ENCODE measurements at regions not wholly inside any gene's neighbourhood (a gene's known extent, or its start where the extent isn't known, plus 50 kb on each side); places are given as distances from the start of the nearest gene placed in this dataset.

- no peak for ATAC-seq
- Mint-ChIP-seq H3K4me3 (no peak overlapping the region), H3K27me3 (no peaks in the 10 kb centered on the region), H3K36me3 (ENCODE audit: low read depth) (no peaks in the 10 kb centered on the region), H3K4me1 (no peaks in the 10 kb centered on the region), H3K27ac (no peak overlapping the region)
- DNase-seq: no peak
- H3K9me3 ChIP-seq (ENCODE audit: control insufficient read depth, low read length, poor library complexity, severe bottlenecking): no peaks in the 10 kb centered on the region
These were observed 318.7 kb upstream of the IRX1 start for GRCh38 chr5:3276896-3277295.

- no peaks in the 10 kb centered on the region for H3K4me1 Mint-ChIP-seq
- DNase-seq: no peak
- no peaks in the 10 kb centered on the region for H3K9me3 ChIP-seq (ENCODE audit: control insufficient read depth, low read length, poor library complexity, severe bottlenecking)
- no peaks in the 10 kb centered on the region for H3K27me3 Mint-ChIP-seq
- no peak overlapping the region for H3K4me3 Mint-ChIP-seq
- no peak overlapping the region for H3K27ac Mint-ChIP-seq
- ATAC-seq: no peak
- no peaks in the 10 kb centered on the region for H3K36me3 Mint-ChIP-seq (ENCODE audit: low read depth)
These were observed 326.1 kb upstream of the IRX1 start for GRCh38 chr5:3269395-3270169.

DNA sequence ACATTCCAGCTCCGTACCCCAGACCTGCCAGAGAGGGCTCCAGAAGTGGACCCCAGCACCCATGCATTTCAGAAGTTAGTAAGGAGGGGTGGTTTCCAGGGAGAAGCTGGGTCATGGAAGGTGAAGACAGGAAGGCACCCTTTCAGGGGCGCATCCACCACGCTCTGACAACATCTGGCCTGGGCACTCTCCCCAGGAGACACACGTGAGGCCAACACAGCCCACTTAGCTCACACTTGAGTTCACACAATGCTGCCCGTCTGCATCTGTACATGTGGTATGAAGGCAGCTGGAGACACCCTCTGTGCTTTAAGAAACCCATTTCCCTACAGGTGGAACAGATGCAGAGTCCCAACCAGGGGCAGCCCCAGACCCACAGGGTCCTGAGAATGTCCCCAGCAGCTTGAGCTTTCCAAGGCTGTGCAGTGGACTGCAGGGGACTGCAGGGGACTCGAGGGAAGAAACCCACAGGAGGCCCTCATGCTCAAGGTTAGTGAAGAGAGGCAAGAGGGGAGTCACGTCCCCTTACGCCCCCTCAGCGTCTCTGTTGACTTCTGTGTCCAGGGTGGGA, 326.8 kb upstream of the IRX1 start:
- DNase-seq (no peak), ATAC-seq (no peak)
- H3K4me3 Mint-ChIP-seq: no peak overlapping the region
- no peaks in the 10 kb centered on the region for H3K36me3 Mint-ChIP-seq (ENCODE audit: low read depth)
- H3K9me3 ChIP-seq (ENCODE audit: control insufficient read depth, low read length, poor library complexity, severe bottlenecking): no peaks in the 10 kb centered on the region
- no peaks in the 10 kb centered on the region for H3K27me3 Mint-ChIP-seq
- H3K4me1 Mint-ChIP-seq: no peaks in the 10 kb centered on the region
- no peak overlapping the region for H3K27ac Mint-ChIP-seq

- H3K9me3 ChIP-seq (ENCODE audit: control insufficient read depth, low read length, poor library complexity, severe bottlenecking): no peaks in the 10 kb centered on the region
- DNase-seq (no peak), ATAC-seq (no peak)
- Mint-ChIP-seq H3K4me3 (no peak overlapping the region), H3K36me3 (ENCODE audit: low read depth) (no peaks in the 10 kb centered on the region), H3K27ac (no peak overlapping the region), H3K27me3 (no peaks in the 10 kb centered on the region), H3K4me1 (no peaks in the 10 kb centered on the region)
These were observed 328.8 kb upstream of the IRX1 start for GRCh38 chr5:3266861-3267260.

GRCh38 chr5:3265936-3266335, 329.7 kb upstream of the IRX1 start:
- H3K4me3 Mint-ChIP-seq: no peak overlapping the region
- no peaks in the 10 kb centered on the region for H3K36me3 Mint-ChIP-seq (ENCODE audit: low read depth)
- H3K27me3 Mint-ChIP-seq: no peaks in the 10 kb centered on the region
- H3K27ac Mint-ChIP-seq: no peak overlapping the region
- no peaks in the 10 kb centered on the region for H3K4me1 Mint-ChIP-seq
- no peak for ATAC-seq
- no peak for DNase-seq
- H3K9me3 ChIP-seq (ENCODE audit: control insufficient read depth, low read length, poor library complexity, severe bottlenecking): no peaks in the 10 kb centered on the region

DNA sequence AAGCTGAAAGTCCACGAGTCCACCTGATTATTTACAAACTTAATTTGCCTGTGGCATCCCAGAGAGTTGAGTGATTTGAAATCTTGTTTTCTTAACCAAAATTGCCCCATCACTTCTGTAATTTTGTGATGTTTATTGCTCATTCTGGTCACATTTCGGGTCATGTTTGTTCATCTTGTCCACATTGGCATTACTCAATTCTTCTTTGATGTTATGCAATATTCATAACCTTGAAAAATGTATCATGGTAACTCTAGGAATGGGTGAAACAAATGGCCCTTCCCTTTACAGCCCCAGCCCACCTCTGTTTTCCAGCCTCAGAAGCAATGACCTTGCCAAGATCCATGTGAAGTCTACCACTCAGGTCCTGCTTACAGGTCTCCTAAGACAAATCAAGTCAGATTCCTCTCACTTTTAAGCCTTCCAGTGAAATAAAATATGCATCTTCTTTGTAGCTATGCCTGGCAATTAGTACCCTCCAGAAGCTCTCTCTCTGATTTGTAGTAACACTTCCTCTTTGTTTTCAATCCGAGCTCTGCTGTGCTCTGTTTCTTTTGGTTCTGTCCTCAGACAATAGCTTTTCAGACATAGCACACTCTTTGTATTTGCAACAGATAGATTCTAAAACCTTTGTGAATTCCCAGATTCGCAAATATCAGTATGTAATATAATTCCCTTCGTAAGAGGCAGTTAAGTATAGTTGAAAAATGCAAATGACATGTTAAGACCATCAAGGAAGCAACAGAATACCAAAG, 330.3 kb upstream of the IRX1 start:
- Mint-ChIP-seq H3K27me3 (no peaks in the 10 kb centered on the region), H3K4me1 (no peaks in the 10 kb centered on the region), H3K36me3 (ENCODE audit: low read depth) (no peaks in the 10 kb centered on the region), H3K27ac (no peak overlapping the region), H3K4me3 (no peak overlapping the region)
- DNase-seq (no peak), ATAC-seq (no peak)
- no peaks in the 10 kb centered on the region for H3K9me3 ChIP-seq (ENCODE audit: control insufficient read depth, low read length, poor library complexity, severe bottlenecking)

GRCh38 chr5:3262451-3262850, 333.2 kb upstream of the IRX1 start:
- no peaks in the 10 kb centered on the region for H3K9me3 ChIP-seq (ENCODE audit: control insufficient read depth, low read length, poor library complexity, severe bottlenecking)
- Mint-ChIP-seq H3K36me3 (ENCODE audit: low read depth) (no peaks in the 10 kb centered on the region), H3K4me3 (no peak overlapping the region), H3K27me3 (no peaks in the 10 kb centered on the region), H3K27ac (no peak overlapping the region), H3K4me1 (no peaks in the 10 kb centered on the region)
- DNase-seq (no peak), ATAC-seq (no peak)

DNA sequence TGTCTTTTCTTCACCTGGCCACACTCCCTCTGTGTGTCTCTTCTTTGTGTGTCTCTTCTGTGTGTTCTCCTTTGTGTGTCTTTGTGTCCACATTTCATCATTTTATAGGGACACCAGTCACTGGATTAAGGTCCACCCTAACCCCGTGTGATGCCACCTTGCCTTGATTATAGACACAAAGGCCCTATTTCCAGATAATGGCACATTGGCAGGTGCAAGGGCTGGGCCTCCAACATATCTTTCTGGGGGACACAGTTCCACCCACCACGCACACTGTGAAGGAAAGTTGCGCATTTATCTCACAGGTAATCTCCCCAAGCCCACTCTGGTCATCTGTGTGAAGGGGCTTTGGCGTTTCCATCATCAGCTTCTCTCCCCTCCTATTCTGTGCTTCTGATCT, 334.6 kb upstream of the IRX1 start:
- Mint-ChIP-seq H3K27me3 (no peaks in the 10 kb centered on the region), H3K4me1 (no peaks in the 10 kb centered on the region), H3K27ac (no peak overlapping the region), H3K4me3 (no peak overlapping the region), H3K36me3 (ENCODE audit: low read depth) (no peaks in the 10 kb centered on the region)
- ATAC-seq (no peak), DNase-seq (no peak)
- H3K9me3 ChIP-seq (ENCODE audit: control insufficient read depth, low read length, poor library complexity, severe bottlenecking): no peaks in the 10 kb centered on the region

DNA sequence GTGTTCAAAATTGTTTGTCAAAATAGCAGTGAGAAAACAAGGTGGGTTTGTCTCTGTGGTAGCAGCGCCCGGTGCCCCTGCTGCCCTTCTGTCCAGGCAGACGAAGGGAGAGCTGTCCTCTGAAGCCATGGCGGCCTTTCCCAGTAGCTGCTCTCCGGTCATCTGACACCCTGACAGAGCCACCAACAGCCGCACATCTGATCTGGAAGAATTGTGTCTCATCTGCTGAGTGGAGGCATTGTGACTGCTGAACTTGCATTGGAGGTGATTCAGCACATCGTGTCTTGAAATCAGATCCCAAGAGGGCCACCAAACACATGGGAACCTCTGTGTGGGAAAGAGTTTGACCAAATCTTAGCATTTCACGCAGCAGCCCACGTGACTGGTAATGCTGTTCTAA, 337.6 kb upstream of the IRX1 start:
- no peaks in the 10 kb centered on the region for H3K4me1 Mint-ChIP-seq
- H3K27me3 Mint-ChIP-seq: no peaks in the 10 kb centered on the region

GRCh38 chr5:3252235-3252634, 343.4 kb upstream of the IRX1 start:
- Mint-ChIP-seq H3K27me3 (no peaks in the 10 kb centered on the region), H3K4me1 (no peaks in the 10 kb centered on the region), H3K4me3 (no peak overlapping the region), H3K27ac (no peak overlapping the region), H3K36me3 (ENCODE audit: low read depth) (no peaks in the 10 kb centered on the region)
- DNase-seq (no peak), ATAC-seq (no peak)
- H3K9me3 ChIP-seq (ENCODE audit: control insufficient read depth, low read length, poor library complexity, severe bottlenecking): no peaks in the 10 kb centered on the region

More for the DNA sequence above, 337.6 kb upstream of the IRX1 start:
- Mint-ChIP-seq H3K4me3 (no peak overlapping the region), H3K27ac (no peak overlapping the region), H3K36me3 (ENCODE audit: low read depth) (no peaks in the 10 kb centered on the region)
- ATAC-seq (no peak), DNase-seq (no peak)
- no peaks in the 10 kb centered on the region for H3K9me3 ChIP-seq (ENCODE audit: control insufficient read depth, low read length, poor library complexity, severe bottlenecking)

DNA sequence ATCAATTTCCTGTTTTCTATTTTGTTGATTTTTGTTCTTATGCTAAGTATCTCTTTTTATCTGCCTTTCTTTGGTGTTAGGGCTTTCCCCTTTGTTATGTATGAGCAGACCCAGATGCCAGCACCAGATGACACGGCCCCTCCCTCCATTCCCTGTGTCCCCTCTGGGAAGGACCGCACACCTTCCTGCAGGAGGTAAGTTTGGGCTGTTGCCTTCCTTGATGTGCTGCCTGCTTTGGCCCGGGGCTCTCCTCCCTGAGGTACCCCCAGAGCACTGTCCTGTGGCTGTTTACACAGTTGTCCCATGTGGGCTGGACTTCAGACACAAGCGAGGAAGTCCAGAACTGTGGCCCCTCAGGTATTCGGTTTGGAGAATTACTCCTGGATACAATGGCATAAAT, 343.8 kb upstream of the IRX1 start:
- H3K9me3 ChIP-seq (ENCODE audit: control insufficient read depth, low read length, poor library complexity, severe bottlenecking): no peaks in the 10 kb centered on the region
- ATAC-seq (no peak), DNase-seq (no peak)
- H3K27ac Mint-ChIP-seq: no peak overlapping the region
- no peaks in the 10 kb centered on the region for H3K4me1 Mint-ChIP-seq
- no peaks in the 10 kb centered on the region for H3K27me3 Mint-ChIP-seq
- no peaks in the 10 kb centered on the region for H3K36me3 Mint-ChIP-seq (ENCODE audit: low read depth)
- H3K4me3 Mint-ChIP-seq: no peak overlapping the region

- no peak for ATAC-seq
- no peaks in the 10 kb centered on the region for H3K36me3 Mint-ChIP-seq (ENCODE audit: low read depth)
These were observed 346.2 kb upstream of the IRX1 start for GRCh38 chr5:3249401-3249800.

DNA sequence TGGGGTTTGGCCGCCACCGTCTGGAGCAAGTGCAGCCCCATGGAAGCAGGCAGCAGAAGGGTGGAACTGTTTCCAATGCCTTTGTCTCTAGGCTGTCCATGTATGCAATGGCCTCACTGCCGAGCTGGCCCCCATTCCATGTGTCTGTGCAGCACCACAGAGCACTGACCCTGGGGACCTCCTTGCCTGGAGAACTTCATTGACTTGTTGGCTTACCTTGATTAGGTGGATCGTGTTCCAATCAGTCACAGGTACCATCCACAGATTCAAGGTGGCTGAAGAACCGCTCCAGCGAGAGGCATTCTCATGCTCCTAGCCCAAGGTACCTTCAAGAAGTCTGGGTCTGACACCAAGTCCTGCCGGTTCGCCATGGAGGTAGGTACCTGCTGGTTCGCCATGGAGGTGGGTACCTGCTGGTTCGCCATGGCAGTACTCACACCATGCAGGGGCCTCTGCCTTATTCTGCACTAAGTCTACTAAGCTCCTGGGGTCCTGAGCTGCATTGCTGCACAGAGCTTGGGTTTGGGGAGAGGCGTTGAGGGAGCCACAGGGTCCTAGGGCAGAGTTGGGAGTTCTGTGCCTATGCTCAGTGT, 358.3 kb upstream of the IRX1 start:
- DNase-seq: no peak
- no peak for ATAC-seq
- no peak overlapping the region for H3K4me3 Mint-ChIP-seq

More at GRCh38 chr5:3249401-3249800, 346.2 kb upstream of the IRX1 start:
- Mint-ChIP-seq H3K27me3 (no peaks in the 10 kb centered on the region), H3K27ac (no peak overlapping the region), H3K4me1 (no peaks in the 10 kb centered on the region), H3K4me3 (no peak overlapping the region)
- H3K9me3 ChIP-seq (ENCODE audit: control insufficient read depth, low read length, poor library complexity, severe bottlenecking): no peaks in the 10 kb centered on the region
- DNase-seq: no peak

More for the DNA sequence above, 358.3 kb upstream of the IRX1 start:
- no peak overlapping the region for H3K27ac Mint-ChIP-seq
- H3K36me3 Mint-ChIP-seq (ENCODE audit: low read depth): no peaks in the 10 kb centered on the region
- no peaks in the 10 kb centered on the region for H3K27me3 Mint-ChIP-seq
- H3K9me3 ChIP-seq (ENCODE audit: control insufficient read depth, low read length, poor library complexity, severe bottlenecking): no peaks in the 10 kb centered on the region
- no peaks in the 10 kb centered on the region for H3K4me1 Mint-ChIP-seq
